DND-41 (cell line): ENCODE measurements at regions not wholly inside any gene's neighbourhood (a gene's known extent, or its start where the extent isn't known, plus 50 kb on each side); places are given as distances from the start of the nearest gene placed in this dataset.

Experiments used
- CTCF ChIP-seq: IDR thresholded peaks from 2 replicates; pipeline ENCODE4 v1.5.1; 2012; ENCODE audit warnings: borderline replicate concordance, low read length, moderate library complexity, mild to moderate bottlenecking; ENCODE audit not compliant: poor library complexity, severe bottlenecking; ENCODE audit errors: extremely low read depth
- EZH2 ChIP-seq: IDR thresholded peaks from 3 replicates; pipeline ENCODE4 v1.6.1; 2012; ENCODE audit warnings: borderline replicate concordance, low read depth, mild to moderate bottlenecking, moderate library complexity, low read length, inconsistent platforms; ENCODE audit not compliant: severe bottlenecking

GRCh38 chr2:9076210-9076609 lies 72.7 kb upstream of the MBOAT2 start:
- no peak for TF ChIP-seq CTCF
- TF ChIP-seq EZH2: no peak
